Stimulated activated memory B cell treated with anti-CD40 and anti-IgM and Interleukin-4, amounts not matched to agents 10 μg/mL and 1 μg/mL and 100 μg/mL, for 72 hours (primary cell): ENCODE measurements at regions not wholly inside any gene's neighbourhood (a gene's known extent, or its start where the extent isn't known, plus 50 kb on each side); places are given as distances from the start of the nearest gene placed in this dataset.
"Not testable (repeated sequence)": the region's sequence is repeated elsewhere in the genome, so short reads cannot be mapped to it uniquely, and the experiment has no call there.

Experiments
- ATAC-seq: fragments of 150-1000 bp; cut with Tn5 transposase; 2 replicates; pipeline ENCODE4 v1.10.0; 2021
- H3K27ac Mint-ChIP-seq: one replicate; pipeline ENCODE4 v1.8.0; 2022; ENCODE audit warnings: mild to moderate bottlenecking, mixed read lengths
- H3K27me3 Mint-ChIP-seq: one replicate; pipeline ENCODE4 v1.8.0; 2022; ENCODE audit warnings: mixed read lengths
- H3K36me3 Mint-ChIP-seq: one replicate; pipeline ENCODE4 v1.8.0; 2022; ENCODE audit warnings: mixed read lengths
- H3K4me1 Mint-ChIP-seq: one replicate; pipeline ENCODE4 v1.8.0; 2022; ENCODE audit warnings: mixed read lengths
- H3K4me3 Mint-ChIP-seq: one replicate; pipeline ENCODE4 v1.8.0; 2022; ENCODE audit warnings: mild to moderate bottlenecking, moderate library complexity, mixed read lengths
- H3K9me3 Mint-ChIP-seq: one replicate; pipeline ENCODE4 v1.8.0; 2022; ENCODE audit warnings: mixed read lengths

DNA sequence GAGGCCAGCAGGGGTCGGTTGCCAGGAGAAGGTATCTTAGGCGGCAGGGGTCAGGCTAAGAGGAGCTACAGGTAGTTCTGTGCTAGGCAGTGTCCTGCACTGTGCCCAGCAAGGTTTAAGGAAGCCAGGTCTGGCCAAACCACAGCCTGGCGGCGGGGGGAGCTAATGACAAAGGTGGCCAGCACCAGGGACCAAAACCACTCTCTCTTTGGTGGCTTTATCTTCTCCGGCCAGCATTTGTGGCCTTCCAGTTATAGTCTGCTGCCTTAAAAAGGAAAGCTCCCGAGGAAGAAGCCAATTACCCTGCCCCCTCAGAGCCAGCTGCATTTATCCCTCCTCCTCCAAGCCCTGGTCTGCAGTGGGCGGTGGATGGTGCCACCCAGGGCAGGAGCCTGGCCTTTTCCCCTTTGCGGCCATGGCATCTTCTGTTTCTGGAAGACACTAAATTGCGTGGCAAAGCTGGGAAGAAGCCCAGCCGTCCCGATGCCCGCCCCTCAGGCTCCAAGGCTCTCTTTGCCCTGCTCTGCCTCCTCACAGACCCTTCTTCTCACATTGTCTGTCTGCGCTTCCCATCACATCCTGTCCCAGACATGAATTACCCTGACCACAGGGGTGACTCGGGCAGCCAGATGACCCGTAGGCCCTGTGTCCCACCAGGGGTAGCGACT is 94.6 kb downstream of the EN1 start:
- H3K4me3 Mint-ChIP-seq, result no peak overlapping the region
- H3K36me3 Mint-ChIP-seq, result no peaks in the 10 kb centered on the region
- no peak for ATAC-seq
- H3K4me1 Mint-ChIP-seq, result no peaks in the 10 kb centered on the region
- H3K27ac Mint-ChIP-seq, result no peak overlapping the region
- H3K9me3 Mint-ChIP-seq, result no peaks in the 10 kb centered on the region
- H3K27me3 Mint-ChIP-seq, result peaks cover 27% of the 10 kb centered on the region

DNA sequence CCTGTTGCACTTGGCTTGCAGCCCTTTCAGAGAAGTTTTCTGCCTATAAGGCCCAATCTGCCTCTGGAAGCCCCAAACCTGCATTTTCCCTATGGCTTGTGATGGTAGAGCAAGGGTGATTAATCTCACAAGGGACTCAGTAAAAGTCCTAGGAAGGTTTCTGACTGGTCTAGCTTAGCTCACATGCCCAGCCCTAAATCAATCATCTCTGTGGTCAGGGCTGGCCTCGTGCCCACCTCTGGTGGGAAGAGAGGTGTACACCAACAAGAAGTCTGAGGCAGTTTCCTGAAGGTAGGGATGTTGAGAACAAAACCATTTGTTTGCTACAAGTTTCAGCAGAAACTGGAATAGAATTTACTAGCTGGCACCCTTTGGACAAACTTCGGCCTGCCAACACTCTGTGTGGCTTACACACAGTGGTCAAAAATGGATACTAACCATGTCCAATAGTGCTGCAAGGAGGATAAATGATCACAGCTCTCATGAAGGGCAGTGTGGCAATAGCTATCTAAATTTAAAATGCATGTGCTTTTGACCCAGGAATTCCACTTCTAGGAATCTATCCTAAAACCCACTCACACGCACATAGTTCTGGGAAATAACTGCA is 96.4 kb downstream of the EN1 start:
- Mint-ChIP-seq H3K9me3 (no peaks in the 10 kb centered on the region), H3K4me1 (no peaks in the 10 kb centered on the region), H3K36me3 (no peaks in the 10 kb centered on the region), H3K4me3 (no peak overlapping the region), H3K27me3 (peaks cover 24% of the 10 kb centered on the region), H3K27ac (no peak overlapping the region)
- ATAC-seq, result no peak

DNA sequence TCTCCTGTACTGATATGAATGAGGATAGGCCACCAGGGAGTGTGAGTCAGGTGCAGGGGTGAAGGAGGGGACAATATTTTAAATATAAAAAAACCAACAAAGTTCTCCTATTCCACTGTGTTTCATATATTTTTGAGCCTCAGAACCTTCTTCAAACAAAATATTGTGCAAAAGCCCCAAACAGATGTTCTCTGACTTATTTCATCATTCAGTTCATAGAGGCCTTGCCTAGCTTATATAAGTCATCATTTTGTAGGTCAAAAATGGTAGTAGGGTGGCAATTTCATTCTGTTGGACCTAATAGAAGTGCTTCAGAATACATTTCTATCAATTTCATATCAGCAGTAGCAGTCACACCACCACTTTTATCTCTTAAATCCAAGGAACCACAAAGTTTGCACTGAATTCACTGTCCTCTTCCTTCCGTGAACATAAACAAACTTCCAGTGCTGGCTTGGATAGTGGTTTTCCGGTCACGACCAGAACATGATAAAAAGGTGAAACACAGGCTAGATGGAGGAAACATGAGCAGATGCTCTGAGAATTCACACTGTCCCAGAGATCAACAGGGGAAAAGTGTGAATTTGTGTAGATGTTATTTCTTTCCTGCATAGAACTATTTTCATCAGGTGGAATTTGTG is 99.1 kb downstream of the EN1 start:
- Mint-ChIP-seq H3K9me3 (peaks cover 14% of the 10 kb centered on the region), H3K4me3 (no peak overlapping the region), H3K4me1 (no peaks in the 10 kb centered on the region), H3K27me3 (peaks cover 23% of the 10 kb centered on the region), H3K27ac (no peak overlapping the region), H3K36me3 (no peaks in the 10 kb centered on the region)
- ATAC-seq, result no peak

DNA sequence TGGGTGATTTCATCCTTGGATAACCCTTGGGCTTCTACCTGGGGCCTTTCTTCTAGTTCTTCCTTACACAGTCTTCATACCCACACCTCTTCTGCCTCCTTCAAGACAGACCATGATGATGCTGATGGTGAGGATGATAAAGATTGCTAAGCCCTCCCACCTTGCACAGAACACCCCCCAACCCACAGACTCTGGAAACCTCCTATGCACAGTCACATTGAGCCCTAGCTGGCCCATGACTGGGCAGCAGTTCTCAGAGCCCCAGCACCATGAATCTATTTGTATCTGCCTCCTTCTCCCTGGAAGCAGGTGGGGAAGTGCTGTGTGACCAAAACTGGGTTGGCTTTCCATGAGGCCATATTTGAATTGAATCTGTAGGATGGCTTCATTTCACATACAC is 99.8 kb downstream of the EN1 start:
- Mint-ChIP-seq H3K27me3 (peaks cover 16% of the 10 kb centered on the region), H3K9me3 (peaks cover 14% of the 10 kb centered on the region), H3K4me1 (no peaks in the 10 kb centered on the region), H3K4me3 (no peak overlapping the region), H3K36me3 (no peaks in the 10 kb centered on the region), H3K27ac (no peak overlapping the region)
- ATAC-seq, result no peak

DNA sequence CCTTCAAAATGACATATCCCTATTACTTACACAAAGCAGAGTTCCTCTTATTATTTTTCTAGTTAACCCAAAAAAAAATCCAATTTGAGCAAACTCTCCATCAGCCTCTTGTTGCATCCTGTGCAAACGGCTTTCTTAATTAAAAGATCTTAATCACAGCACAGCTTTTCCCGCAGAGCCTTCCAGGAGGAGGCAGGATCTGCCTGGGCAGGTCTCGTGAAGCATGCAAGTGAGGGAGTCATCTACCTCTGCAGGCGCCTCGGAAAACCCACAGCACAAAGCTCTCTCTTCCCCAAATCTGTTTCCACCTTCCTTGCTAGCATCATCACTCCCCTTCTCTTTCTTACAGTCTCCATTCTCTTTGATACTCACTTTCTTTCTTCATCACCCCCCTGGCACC is 100.4 kb downstream of the EN1 start:
- peaks cover 14% of the 10 kb centered on the region for H3K9me3 Mint-ChIP-seq
- no peak for ATAC-seq
- H3K4me3 Mint-ChIP-seq, result no peak overlapping the region
- peaks cover 10% of the 10 kb centered on the region for H3K27me3 Mint-ChIP-seq
- no peaks in the 10 kb centered on the region for H3K4me1 Mint-ChIP-seq
- no peaks in the 10 kb centered on the region for H3K36me3 Mint-ChIP-seq
- no peak overlapping the region for H3K27ac Mint-ChIP-seq

DNA sequence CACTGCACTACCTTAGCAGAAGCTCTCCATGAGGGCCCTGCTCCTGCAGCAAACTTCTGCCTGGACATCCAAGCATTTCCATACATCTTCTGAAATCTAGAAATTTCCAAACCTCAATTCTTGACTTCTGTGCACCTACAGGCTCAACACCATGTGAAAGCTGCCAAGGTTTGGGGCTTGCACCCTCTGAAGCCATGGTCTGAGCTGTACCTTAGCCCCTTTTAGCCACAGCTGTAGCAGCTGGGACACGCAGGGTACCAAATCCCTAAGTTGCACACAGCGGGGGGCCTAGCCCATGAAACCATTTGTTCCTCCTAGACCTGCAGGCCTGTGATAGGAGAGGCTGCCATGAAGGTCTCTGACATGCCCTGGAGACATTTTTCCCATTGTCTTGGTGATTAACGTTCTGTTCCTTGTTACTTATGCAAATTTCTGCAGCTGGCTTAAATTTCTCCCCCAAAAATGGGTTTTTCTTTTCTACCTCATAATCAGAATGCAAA is 102.7 kb downstream of the EN1 start:
- not testable (repeated sequence) for H3K27ac Mint-ChIP-seq, ATAC-seq, H3K4me3 Mint-ChIP-seq, H3K4me1 Mint-ChIP-seq, H3K27me3 Mint-ChIP-seq, H3K36me3 Mint-ChIP-seq
- H3K9me3 Mint-ChIP-seq, result peaks cover 14% of the 10 kb centered on the region

DNA sequence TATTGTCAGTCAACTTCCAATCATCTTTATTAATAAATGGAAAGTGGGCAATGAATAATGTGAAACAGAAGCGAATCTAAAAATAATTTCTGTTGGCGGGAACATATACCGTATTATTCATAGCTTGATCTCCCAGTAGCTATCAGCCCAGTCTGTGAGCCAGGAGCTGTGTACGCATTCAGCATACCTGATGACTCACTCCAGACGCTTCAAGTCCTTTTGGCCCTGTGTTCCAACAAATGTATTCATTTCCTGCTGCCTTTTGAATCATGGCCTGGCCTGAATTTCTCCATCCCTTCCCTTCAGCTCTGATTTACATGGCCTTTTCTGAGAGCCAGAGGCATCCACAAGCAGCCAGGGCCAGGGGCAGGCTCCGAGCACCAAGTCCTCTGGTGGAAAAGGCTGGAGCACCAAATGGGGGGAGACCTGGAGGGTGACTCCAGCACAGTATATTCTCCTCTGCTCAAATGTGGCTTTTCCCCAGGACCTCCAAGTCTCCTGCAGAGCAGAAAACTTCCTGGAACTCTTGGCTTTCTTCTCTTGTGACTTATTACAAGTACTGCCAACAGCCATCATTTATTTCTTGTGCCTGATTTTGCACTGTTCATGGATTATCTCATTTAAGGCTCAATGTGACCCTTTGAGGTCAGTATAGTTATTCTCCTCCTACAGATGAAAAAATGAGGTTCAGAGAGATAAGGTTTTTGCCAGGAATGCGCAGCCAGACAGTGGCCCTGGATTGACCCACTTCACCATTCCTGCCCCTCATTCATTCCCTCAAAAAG is 108.7 kb downstream of the EN1 start:
- ATAC-seq, result no peak
- no peaks in the 10 kb centered on the region for H3K4me1 Mint-ChIP-seq
- no peak overlapping the region for H3K27ac Mint-ChIP-seq
- H3K36me3 Mint-ChIP-seq, result no peaks in the 10 kb centered on the region
- peaks cover 5% of the 10 kb centered on the region for H3K9me3 Mint-ChIP-seq
- H3K4me3 Mint-ChIP-seq, result no peak overlapping the region
- peaks cover 24% of the 10 kb centered on the region for H3K27me3 Mint-ChIP-seq

DNA sequence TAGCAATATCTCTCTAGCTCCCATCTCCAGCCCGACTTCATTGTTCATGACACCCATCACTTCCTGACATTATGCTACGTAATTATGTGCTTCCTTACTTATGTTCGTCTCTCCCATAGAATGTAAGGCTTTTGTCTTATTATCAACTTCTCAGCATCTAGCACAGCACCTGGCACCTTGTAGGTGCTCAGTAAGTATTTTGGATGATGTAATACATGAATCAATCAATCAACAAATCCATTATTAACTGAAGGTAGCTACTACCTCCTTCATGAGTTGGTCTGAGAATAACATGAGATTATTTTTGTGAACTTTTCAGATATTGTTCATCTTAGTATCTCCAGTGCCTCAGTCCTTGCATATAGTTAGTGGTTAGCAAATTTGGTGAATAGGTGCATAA is 109.3 kb downstream of the EN1 start:
- no peaks in the 10 kb centered on the region for H3K36me3 Mint-ChIP-seq
- H3K9me3 Mint-ChIP-seq, result peaks cover 3% of the 10 kb centered on the region
- H3K27ac Mint-ChIP-seq, result no peak overlapping the region
- H3K4me1 Mint-ChIP-seq, result no peaks in the 10 kb centered on the region
- H3K27me3 Mint-ChIP-seq, result peaks cover 24% of the 10 kb centered on the region
- no peak for ATAC-seq
- H3K4me3 Mint-ChIP-seq, result no peak overlapping the region

DNA sequence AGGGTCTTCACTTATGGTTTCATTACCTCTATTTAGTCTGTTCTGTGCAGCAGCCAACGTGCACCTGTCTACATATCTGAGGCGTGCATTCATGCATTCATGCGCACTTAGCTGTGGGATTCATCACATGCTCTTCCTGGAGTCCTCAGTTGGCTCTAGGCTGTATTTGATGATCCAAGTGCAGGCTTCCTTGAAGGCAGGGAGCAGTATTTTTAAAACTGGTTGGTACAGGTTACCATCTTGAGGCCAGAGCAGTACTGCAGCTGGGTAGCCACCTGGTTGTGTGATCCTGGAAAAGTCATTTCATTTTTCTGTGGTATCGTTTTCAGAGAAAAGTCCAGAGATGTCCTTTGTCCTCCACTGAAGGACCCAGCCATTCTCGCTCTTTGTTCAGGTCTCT is 109.8 kb downstream of the EN1 start:
- Mint-ChIP-seq H3K27me3 (peaks cover 24% of the 10 kb centered on the region), H3K4me1 (no peaks in the 10 kb centered on the region)
- no peak for ATAC-seq

DNA sequence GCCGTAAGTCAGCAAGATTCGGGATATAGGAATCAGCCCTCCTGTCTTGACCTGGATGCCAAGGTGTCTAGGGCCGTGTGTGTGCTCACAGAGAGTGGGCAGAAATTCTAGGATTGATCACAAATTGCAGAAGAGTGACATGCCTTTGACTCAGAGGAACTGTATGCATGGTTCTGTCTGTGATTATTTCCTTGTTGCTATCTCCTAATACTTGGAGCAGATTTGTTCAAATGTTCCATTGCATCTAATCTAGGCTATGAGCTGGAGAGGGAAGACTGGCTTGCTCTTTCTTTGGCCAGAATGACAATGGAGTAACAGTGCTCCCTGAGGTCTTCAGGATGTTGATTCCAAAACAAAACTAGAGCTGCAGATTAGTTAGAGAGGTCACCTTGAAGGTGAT is 115.0 kb downstream of the EN1 start:
- no peak overlapping the region for H3K4me3 Mint-ChIP-seq
- no peaks in the 10 kb centered on the region for H3K36me3 Mint-ChIP-seq
- peaks cover 18% of the 10 kb centered on the region for H3K27me3 Mint-ChIP-seq
- no peak overlapping the region for H3K27ac Mint-ChIP-seq
- H3K9me3 Mint-ChIP-seq, result peaks cover 3% of the 10 kb centered on the region
- ATAC-seq, result no peak
- no peaks in the 10 kb centered on the region for H3K4me1 Mint-ChIP-seq

More for the DNA sequence above, 109.8 kb downstream of the EN1 start:
- Mint-ChIP-seq H3K36me3 (no peaks in the 10 kb centered on the region), H3K27ac (no peak overlapping the region), H3K4me3 (no peak overlapping the region), H3K9me3 (peaks cover 3% of the 10 kb centered on the region)

DNA sequence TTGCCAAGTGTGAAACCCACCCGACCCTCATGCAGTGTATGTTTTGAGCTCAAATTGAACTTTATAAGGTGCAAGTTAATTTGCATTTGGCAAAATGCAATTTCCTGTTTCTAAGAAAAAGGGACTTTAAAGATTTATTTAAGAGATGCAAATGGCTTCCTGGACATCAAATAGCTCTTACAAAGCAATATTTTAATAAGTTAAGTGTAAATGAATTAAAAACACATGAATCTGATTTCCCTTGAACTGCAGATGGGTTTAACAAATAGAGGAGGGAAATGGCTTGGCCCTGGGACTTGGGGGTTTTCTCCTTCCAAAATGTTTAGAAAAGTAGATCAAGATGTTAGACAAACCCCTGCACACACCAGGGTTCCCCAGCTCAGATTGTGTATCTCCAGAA is 116.0 kb downstream of the EN1 start:
- ATAC-seq, result no peak
- H3K4me3 Mint-ChIP-seq, result no peak overlapping the region
- peaks cover 12% of the 10 kb centered on the region for H3K27me3 Mint-ChIP-seq
- no peaks in the 10 kb centered on the region for H3K36me3 Mint-ChIP-seq
- H3K27ac Mint-ChIP-seq, result no peak overlapping the region
- peaks cover 5% of the 10 kb centered on the region for H3K9me3 Mint-ChIP-seq
- no peaks in the 10 kb centered on the region for H3K4me1 Mint-ChIP-seq

DNA sequence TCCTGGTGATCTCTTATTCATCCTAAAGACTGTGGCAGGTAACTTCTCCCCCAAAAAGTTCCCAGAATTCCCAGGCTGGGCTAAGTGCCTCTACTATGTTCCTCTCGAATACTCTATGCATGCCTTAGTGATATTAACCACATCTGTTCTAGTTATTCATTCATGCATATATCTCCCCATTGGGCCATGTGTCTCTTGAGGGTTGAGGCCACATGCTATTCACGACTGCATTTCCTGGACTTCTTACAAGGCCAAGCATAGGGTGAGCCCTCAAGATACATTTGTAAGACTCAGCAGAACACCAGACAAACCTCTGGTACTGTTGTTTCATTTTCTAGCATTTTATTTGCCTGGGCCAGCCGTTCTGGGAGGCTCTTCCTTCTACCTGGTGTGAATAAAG is 117.0 kb downstream of the EN1 start:
- Mint-ChIP-seq H3K4me3 (no peak overlapping the region), H3K4me1 (no peaks in the 10 kb centered on the region), H3K27me3 (peaks cover 9% of the 10 kb centered on the region), H3K9me3 (peaks cover 5% of the 10 kb centered on the region), H3K36me3 (no peaks in the 10 kb centered on the region), H3K27ac (no peak overlapping the region)
- ATAC-seq, result no peak

DNA sequence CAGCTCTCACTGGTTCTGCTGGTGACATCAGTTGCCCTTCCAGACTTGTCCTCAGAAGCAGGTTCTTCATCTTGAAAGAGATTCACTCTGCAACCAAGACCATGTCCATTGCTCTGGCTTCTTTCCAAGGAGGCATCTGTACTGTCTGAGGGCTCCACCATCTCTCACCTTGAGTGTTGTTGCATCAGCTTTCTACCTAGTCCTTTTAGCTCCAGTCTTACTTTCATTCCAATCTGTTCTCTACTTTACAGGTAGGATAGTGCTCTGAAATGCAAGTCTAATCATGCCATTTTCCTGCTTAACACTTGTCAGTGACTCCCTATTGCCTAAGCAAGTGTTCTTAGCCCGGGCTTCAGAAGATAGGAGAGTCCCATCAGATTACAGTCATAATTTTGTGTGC is 117.7 kb downstream of the EN1 start:
- H3K4me1 Mint-ChIP-seq, result no peaks in the 10 kb centered on the region
- peaks cover 5% of the 10 kb centered on the region for H3K9me3 Mint-ChIP-seq
- no peaks in the 10 kb centered on the region for H3K36me3 Mint-ChIP-seq
- H3K27ac Mint-ChIP-seq, result no peak overlapping the region
- no peak for ATAC-seq
- H3K4me3 Mint-ChIP-seq, result no peak overlapping the region
- peaks cover 9% of the 10 kb centered on the region for H3K27me3 Mint-ChIP-seq

DNA sequence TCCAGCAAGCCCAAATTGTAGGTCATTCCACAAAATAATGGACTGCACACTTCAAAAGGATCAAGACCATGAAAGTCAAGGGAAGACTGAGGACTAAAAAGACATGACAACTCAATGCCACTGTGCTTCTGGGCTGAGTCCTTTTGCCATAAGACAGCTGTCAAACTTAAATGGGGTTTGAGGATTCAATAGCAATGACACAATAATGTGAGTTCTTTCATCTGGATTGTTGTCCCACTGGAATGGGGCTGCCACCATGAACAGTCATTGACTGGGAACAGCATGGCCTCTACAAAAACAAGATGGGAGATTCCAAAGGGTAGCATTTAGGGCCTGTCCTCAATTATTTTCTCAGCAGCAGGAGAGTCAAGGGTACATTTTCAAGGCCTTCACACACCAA is 118.5 kb downstream of the EN1 start:
- H3K4me1 Mint-ChIP-seq, result no peaks in the 10 kb centered on the region
- no peak for ATAC-seq
- H3K27ac Mint-ChIP-seq, result no peak overlapping the region
- H3K27me3 Mint-ChIP-seq, result peaks cover 9% of the 10 kb centered on the region
- no peaks in the 10 kb centered on the region for H3K36me3 Mint-ChIP-seq
- H3K9me3 Mint-ChIP-seq, result peaks cover 5% of the 10 kb centered on the region
- H3K4me3 Mint-ChIP-seq, result no peak overlapping the region

DNA sequence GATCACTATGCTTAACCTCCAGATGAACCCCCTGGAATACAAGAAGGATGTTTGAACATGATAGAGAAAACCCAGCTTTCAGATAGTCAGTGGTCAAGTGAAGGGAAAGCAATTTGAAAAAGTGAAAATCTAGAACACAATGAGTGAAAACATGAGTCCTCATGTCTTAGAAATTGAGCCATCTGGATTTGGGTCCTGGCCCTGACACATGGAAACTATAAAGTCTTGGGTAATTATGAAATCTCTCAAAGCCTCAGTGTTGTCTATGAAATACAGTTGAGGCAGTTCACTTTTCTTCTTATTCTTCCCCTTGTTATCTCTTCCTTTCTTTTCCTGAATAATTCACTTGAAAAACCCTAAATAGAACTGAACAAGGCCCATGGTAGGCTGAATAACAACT is 120.6 kb downstream of the EN1 start:
- H3K9me3 Mint-ChIP-seq, result peaks cover 5% of the 10 kb centered on the region
- H3K27me3 Mint-ChIP-seq, result peaks cover 4% of the 10 kb centered on the region
- H3K4me1 Mint-ChIP-seq, result no peaks in the 10 kb centered on the region
- no peak overlapping the region for H3K4me3 Mint-ChIP-seq
- no peak overlapping the region for H3K27ac Mint-ChIP-seq
- H3K36me3 Mint-ChIP-seq, result no peaks in the 10 kb centered on the region
- ATAC-seq, result no peak
